ENCODE measurements at regions not wholly inside any gene's neighbourhood (a gene's known extent, or its start where the extent isn't known, plus 50 kb on each side); places are given as distances from the start of the nearest gene placed in this dataset.

DNA sequence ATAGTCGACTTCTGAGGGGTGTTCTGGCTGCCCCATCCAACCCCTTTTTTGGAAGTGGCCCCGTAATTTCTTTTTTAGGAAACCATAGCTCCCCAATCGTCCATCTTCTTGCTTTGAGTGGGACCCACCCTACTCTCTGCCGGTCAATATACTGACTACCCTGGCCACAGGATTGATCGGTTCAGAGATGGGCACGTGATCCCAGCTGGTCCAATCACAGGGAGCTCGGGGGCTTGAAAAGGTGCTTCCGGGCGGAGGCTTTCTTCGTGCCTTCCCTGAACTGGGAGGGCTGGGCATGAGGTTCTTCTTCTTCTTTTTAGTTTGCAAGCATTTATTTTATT, 78.7 kb upstream of the SH3PXD2B start:
- TF ChIP-seq, protein P1, sequence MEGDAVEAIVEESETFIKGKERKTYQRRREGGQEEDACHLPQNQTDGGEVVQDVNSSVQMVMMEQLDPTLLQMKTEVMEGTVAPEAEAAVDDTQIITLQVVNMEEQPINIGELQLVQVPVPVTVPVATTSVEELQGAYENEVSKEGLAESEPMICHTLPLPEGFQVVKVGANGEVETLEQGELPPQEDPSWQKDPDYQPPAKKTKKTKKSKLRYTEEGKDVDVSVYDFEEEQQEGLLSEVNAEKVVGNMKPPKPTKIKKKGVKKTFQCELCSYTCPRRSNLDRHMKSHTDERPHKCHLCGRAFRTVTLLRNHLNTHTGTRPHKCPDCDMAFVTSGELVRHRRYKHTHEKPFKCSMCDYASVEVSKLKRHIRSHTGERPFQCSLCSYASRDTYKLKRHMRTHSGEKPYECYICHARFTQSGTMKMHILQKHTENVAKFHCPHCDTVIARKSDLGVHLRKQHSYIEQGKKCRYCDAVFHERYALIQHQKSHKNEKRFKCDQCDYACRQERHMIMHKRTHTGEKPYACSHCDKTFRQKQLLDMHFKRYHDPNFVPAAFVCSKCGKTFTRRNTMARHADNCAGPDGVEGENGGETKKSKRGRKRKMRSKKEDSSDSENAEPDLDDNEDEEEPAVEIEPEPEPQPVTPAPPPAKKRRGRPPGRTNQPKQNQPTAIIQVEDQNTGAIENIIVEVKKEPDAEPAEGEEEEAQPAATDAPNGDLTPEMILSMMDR (conservative IDR thresholded peaks at IDR 0.05; ENCODE audit: low read depth in 2 of 2): no peak
- TF ChIP-seq POLR2AphosphoS5 (IDR thresholded peaks at IDR 0.05; ENCODE audit: low read depth) (no peak), EZH2phosphoT487 (IDR thresholded peaks at IDR 0.05; ENCODE audit: unreplicated experiment) (no peak), EZH2 (IDR thresholded peaks at IDR 0.05; ENCODE audit: low read depth, unreplicated experiment) (no peak)
